ENCODE measurements at regions not wholly inside any gene's neighbourhood (a gene's known extent, or its start where the extent isn't known, plus 50 kb on each side); places are given as distances from the start of the nearest gene placed in this dataset.

DNA sequence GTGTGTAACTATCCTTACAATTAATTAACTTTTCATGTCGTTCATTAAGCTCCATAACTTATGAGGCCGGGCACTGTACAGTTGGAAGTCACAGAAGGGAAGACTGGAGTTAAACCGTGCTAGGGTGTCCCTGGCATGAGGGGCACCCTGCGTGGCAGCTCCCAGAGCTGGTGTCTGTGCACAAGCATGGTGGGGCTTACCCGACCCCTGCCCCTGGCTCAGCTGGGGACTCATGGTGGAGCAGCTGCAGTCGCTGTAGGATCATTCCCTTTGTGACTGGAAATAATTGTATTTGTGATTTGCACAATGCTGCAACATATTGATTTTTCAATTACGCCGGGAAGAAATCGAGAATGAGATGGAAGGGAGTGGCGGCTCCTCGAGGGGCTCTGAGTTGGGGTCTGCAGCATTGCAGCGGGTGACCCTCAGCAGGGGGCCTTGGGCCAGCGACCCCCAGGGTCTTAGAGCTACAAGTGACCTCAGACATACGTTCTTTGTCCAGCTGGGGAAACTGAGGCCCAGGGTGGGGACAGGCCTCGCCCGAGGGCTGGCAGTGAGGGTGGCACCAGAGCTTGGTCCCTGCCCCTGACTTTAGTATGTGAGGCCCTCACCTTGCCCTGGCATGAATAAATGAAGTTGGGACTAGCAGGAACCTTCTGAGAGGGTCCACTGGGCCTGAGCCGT, 125.4 kb downstream of the KIF26A start:
- TF ChIP-seq, protein P1, sequence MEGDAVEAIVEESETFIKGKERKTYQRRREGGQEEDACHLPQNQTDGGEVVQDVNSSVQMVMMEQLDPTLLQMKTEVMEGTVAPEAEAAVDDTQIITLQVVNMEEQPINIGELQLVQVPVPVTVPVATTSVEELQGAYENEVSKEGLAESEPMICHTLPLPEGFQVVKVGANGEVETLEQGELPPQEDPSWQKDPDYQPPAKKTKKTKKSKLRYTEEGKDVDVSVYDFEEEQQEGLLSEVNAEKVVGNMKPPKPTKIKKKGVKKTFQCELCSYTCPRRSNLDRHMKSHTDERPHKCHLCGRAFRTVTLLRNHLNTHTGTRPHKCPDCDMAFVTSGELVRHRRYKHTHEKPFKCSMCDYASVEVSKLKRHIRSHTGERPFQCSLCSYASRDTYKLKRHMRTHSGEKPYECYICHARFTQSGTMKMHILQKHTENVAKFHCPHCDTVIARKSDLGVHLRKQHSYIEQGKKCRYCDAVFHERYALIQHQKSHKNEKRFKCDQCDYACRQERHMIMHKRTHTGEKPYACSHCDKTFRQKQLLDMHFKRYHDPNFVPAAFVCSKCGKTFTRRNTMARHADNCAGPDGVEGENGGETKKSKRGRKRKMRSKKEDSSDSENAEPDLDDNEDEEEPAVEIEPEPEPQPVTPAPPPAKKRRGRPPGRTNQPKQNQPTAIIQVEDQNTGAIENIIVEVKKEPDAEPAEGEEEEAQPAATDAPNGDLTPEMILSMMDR (IDR thresholded peaks at IDR 0.05 in 4 of 5, conservative IDR thresholded peaks at IDR 0.05 in 1 of 5), result no peak
- no peak for TF ChIP-seq POLR2A (IDR thresholded peaks at IDR 0.05)
